ENCODE measurements at regions not wholly inside any gene's neighbourhood (a gene's known extent, or its start where the extent isn't known, plus 50 kb on each side); places are given as distances from the start of the nearest gene placed in this dataset.

DNA sequence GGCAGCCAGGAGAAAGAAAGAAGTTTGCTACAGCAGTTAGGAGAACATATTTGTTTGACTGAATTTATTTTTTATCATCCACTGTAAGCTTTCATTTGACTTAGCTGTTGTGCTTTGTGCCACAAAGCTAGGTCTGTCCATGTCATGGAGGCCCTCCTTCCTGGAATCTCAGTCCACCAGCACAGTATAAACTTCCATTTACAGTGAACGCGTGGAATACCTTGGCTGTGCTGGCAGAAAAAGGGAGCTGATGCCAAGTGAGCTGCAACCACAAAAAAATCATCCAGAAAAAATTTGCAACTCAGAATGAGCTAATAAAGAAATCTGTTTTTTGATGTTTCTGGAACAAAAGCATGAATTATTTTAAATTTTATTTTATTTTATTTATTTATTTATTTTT lies 72.6 kb downstream of the ATP6V1G3 start:
- TF ChIP-seq, protein P1, sequence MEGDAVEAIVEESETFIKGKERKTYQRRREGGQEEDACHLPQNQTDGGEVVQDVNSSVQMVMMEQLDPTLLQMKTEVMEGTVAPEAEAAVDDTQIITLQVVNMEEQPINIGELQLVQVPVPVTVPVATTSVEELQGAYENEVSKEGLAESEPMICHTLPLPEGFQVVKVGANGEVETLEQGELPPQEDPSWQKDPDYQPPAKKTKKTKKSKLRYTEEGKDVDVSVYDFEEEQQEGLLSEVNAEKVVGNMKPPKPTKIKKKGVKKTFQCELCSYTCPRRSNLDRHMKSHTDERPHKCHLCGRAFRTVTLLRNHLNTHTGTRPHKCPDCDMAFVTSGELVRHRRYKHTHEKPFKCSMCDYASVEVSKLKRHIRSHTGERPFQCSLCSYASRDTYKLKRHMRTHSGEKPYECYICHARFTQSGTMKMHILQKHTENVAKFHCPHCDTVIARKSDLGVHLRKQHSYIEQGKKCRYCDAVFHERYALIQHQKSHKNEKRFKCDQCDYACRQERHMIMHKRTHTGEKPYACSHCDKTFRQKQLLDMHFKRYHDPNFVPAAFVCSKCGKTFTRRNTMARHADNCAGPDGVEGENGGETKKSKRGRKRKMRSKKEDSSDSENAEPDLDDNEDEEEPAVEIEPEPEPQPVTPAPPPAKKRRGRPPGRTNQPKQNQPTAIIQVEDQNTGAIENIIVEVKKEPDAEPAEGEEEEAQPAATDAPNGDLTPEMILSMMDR (IDR thresholded peaks at IDR 0.05), result no peak
- no peak for TF ChIP-seq ZFX (IDR thresholded peaks at IDR 0.05; ENCODE audit: borderline replicate concordance)

Data from 22Rv1 (cell line).